ENCODE measurements at regions not wholly inside any gene's neighbourhood (a gene's known extent, or its start where the extent isn't known, plus 50 kb on each side); places are given as distances from the start of the nearest gene placed in this dataset.

DNA sequence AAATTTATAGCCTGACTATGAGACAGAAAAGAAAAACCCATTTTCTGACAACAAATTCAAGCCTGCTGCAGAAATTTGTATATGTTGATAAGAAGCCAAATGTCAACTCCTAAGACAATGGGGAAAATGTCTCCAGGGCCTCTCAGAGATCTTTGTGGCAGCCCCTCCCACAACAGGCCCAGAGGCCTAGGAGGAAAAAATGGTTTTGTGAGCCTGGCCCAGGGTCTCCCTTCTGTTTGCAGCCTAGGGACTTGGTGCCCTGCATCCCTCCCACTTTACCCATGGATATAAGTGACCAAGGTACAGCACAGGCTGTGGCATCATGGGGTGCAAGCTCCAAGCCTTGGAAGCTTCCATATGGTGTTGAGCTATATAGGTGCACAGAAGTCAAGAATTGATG is 740.2 kb downstream of the SEMA5A start:
- TF ChIP-seq POLR2A (IDR thresholded peaks at IDR 0.05) (no peak), POLR2AphosphoS5 (IDR thresholded peaks at IDR 0.05) (no peak)
- TF ChIP-seq, protein P1, sequence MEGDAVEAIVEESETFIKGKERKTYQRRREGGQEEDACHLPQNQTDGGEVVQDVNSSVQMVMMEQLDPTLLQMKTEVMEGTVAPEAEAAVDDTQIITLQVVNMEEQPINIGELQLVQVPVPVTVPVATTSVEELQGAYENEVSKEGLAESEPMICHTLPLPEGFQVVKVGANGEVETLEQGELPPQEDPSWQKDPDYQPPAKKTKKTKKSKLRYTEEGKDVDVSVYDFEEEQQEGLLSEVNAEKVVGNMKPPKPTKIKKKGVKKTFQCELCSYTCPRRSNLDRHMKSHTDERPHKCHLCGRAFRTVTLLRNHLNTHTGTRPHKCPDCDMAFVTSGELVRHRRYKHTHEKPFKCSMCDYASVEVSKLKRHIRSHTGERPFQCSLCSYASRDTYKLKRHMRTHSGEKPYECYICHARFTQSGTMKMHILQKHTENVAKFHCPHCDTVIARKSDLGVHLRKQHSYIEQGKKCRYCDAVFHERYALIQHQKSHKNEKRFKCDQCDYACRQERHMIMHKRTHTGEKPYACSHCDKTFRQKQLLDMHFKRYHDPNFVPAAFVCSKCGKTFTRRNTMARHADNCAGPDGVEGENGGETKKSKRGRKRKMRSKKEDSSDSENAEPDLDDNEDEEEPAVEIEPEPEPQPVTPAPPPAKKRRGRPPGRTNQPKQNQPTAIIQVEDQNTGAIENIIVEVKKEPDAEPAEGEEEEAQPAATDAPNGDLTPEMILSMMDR (IDR thresholded peaks at IDR 0.05) = no peak
- DNase-seq (ENCODE audit: low spot score) = no peak
- H3K27me3 ChIP-seq (replicated peaks; ENCODE audit: insufficient read depth) = no peaks in the 10 kb centered on the region
- H3K4me1 ChIP-seq (replicated peaks) = no peaks in the 10 kb centered on the region
- H3K36me3 ChIP-seq = no peaks in the 10 kb centered on the region
- no peak overlapping the region for H3K27ac ChIP-seq
- intact Hi-C loops (cut with DNase I) = no loop called here
- no peak overlapping the region for H3K4me3 ChIP-seq
- H3K9me3 ChIP-seq = no peaks in the 10 kb centered on the region

DNA sequence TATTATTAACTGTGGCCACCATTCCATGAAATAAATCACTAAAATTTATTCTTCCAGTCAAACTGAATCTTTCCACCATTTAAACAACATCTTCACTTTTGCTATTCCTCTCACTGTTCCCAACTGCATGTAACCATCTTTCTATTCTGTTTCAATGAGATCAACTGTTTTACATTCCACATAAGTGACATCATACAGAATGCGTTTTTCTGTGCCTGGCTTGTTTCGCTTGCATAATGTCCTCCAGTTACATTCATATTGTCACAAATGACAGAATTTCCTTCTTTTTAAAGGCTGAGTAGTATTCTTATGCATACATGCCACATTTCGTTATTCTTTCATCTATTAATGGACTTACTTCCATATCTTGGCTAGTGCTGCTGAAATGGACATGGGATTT is 738.2 kb downstream of the SEMA5A start:
- 45% methylated on average over 3 of the region's 3 CpGs for WGBS
- intact Hi-C loops (cut with DNase I) = no loop called here
- Histone ChIP-seq H3K9me3 (no peaks in the 10 kb centered on the region), H3K4me1 (replicated peaks) (no peaks in the 10 kb centered on the region), H3K27ac (no peak overlapping the region), H3K27me3 (replicated peaks; ENCODE audit: insufficient read depth) (no peaks in the 10 kb centered on the region), H3K36me3 (no peaks in the 10 kb centered on the region), H3K4me3 (no peak overlapping the region)
- TF ChIP-seq POLR2A (IDR thresholded peaks at IDR 0.05) = no peak
- TF ChIP-seq, protein P1 (IDR thresholded peaks at IDR 0.05) = no peak
- no peak for TF ChIP-seq POLR2AphosphoS5 (IDR thresholded peaks at IDR 0.05)
- DNase-seq (ENCODE audit: low spot score) = no peak

DNA sequence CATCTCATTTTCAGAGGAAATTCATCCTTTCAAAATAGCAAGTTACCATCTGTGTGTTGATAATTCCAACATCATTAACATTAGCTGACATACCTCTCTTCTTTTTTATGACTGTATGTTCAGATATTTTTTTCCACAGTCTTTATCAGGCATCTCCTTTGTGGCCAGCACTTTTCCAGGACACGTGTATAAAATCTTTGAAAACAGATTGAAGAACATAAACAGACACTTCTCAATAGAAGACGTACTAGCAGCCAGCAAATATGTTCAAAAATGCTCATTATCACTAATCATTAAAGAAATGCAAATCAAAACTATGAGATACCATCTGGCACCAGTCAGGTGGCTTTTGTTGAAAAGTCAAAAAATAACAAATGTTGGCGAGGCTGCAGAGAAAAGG is 734.3 kb downstream of the SEMA5A start:
- Histone ChIP-seq H3K4me3 (no peak overlapping the region), H3K36me3 (no peaks in the 10 kb centered on the region), H3K27me3 (replicated peaks; ENCODE audit: insufficient read depth) (no peaks in the 10 kb centered on the region), H3K9me3 (no peaks in the 10 kb centered on the region), H3K27ac (no peak overlapping the region), H3K4me1 (replicated peaks) (no peaks in the 10 kb centered on the region)
- intact Hi-C loops (cut with DNase I) = no loop called here
- DNase-seq (ENCODE audit: low spot score) = no peak
- TF ChIP-seq POLR2A (IDR thresholded peaks at IDR 0.05) (no peak), POLR2AphosphoS5 (IDR thresholded peaks at IDR 0.05) (no peak)
- TF ChIP-seq, protein P1 (IDR thresholded peaks at IDR 0.05) = no peak
- 35% methylated on average over 3 of the region's 3 CpGs for WGBS

DNA sequence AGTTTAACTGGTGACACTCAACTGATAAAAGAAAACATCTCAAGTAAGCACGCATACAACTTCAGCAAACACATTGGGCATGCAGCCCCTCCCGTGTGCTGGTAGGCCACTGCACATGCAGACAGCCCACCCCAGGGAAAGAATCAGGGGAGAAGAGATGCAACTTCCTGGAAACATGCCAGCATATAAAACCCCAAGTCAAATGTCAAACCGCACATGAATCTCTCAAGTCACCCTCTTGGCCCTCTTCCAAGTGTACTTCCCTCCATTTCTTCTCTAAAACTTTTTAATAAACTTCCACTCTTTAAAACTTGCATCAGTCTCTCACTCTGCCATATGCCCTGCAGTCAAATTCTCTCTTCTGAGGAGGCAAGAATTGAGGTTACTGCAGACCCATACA is 732.7 kb downstream of the SEMA5A start:
- TF ChIP-seq POLR2A (IDR thresholded peaks at IDR 0.05) (no peak), POLR2AphosphoS5 (IDR thresholded peaks at IDR 0.05) (no peak)
- TF ChIP-seq, protein P1 (IDR thresholded peaks at IDR 0.05) = no peak
- intact Hi-C loops (cut with DNase I) = no loop called here

DNA sequence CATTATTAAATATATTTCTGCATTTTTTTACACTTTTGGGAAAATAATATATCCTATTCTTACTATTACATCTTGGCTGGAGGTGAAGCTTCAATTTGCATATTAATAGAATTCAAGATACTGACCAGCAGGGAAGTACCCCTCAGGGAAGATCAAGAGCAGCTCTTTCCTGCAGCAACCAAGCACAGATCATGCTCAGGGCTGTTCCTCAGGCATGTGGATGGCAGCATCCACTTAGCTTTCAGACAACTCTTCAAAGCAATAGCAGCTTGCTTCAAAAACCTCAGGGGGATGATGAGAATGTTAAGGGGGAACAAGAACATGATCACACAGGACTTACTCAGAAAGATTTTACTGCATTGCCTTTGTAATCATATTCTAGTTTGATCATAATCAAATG is 731.8 kb downstream of the SEMA5A start:
- H3K27me3 ChIP-seq (replicated peaks; ENCODE audit: insufficient read depth) = no peaks in the 10 kb centered on the region
- H3K27ac ChIP-seq = no peak overlapping the region
- TF ChIP-seq, protein P1 (IDR thresholded peaks at IDR 0.05) = no peak
- TF ChIP-seq POLR2A (IDR thresholded peaks at IDR 0.05) (no peak), POLR2AphosphoS5 (IDR thresholded peaks at IDR 0.05) (no peak)
- no peak overlapping the region for H3K4me3 ChIP-seq
- intact Hi-C loops (cut with DNase I) = no loop called here
- DNase-seq (ENCODE audit: low spot score) = no peak
- H3K36me3 ChIP-seq = no peaks in the 10 kb centered on the region
- H3K4me1 ChIP-seq (replicated peaks) = no peaks in the 10 kb centered on the region
- H3K9me3 ChIP-seq = no peaks in the 10 kb centered on the region

More for the DNA sequence above, 732.7 kb downstream of the SEMA5A start:
- Histone ChIP-seq H3K9me3 (no peaks in the 10 kb centered on the region), H3K4me3 (no peak overlapping the region), H3K4me1 (replicated peaks) (no peaks in the 10 kb centered on the region), H3K27ac (no peak overlapping the region), H3K27me3 (replicated peaks; ENCODE audit: insufficient read depth) (no peaks in the 10 kb centered on the region), H3K36me3 (no peaks in the 10 kb centered on the region)
- WGBS = 58% methylated on average over 3 of the region's 3 CpGs
- DNase-seq (ENCODE audit: low spot score) = no peak
